Mesenchymal stem cell (in vitro differentiated cells and primary cell): ENCODE measurements at regions not wholly inside any gene's neighbourhood (a gene's known extent, or its start where the extent isn't known, plus 50 kb on each side); places are given as distances from the start of the nearest gene placed in this dataset.

ENCODE experiments used
- DNase-seq: peaks from one replicate; pipeline ENCODE4 v3.0.0-alpha.2; 2013
- H2AFZ ChIP-seq: one replicate; pipeline ENCODE4 v1.6.1; 2013; ENCODE audit warnings: low read depth, mild to moderate bottlenecking, control low read depth, inconsistent platforms, low read length, moderate library complexity
- H2AK5ac ChIP-seq: 2 replicates; pipeline ENCODE4 v1.6.1; 2013; ENCODE audit warnings: low read length, moderate library complexity, mild to moderate bottlenecking, inconsistent platforms; ENCODE audit not compliant: severe bottlenecking
- H2BK120ac ChIP-seq: one replicate; pipeline ENCODE4 v1.6.1; 2013; ENCODE audit warnings: low read depth, mild to moderate bottlenecking, inconsistent platforms, low read length, moderate library complexity
- H2BK12ac ChIP-seq, 2 experiments: one replicate each; pipeline ENCODE4 v1.6.1; 2013; ENCODE audit warnings: inconsistent platforms in 2 of 2, low read length in 2 of 2, mild to moderate bottlenecking in 2 of 2, moderate library complexity in 2 of 2, control low read depth in 1 of 2
- H2BK15ac ChIP-seq: one replicate; pipeline ENCODE4 v1.6.1; 2013; ENCODE audit warnings: mild to moderate bottlenecking, low read depth, inconsistent platforms; ENCODE audit not compliant: poor library complexity, severe bottlenecking
- H2BK5ac ChIP-seq: 2 replicates; pipeline ENCODE4 v1.6.1; 2013; ENCODE audit warnings: low read depth, mild to moderate bottlenecking, low read length, control low read depth, inconsistent platforms; ENCODE audit not compliant: poor library complexity, severe bottlenecking
- H3K14ac ChIP-seq, 2 experiments: one replicate each; pipeline ENCODE4 v1.6.1; 2013; ENCODE audit warnings: inconsistent platforms in 2 of 2, low read length in 2 of 2, control low read depth in 1 of 2, mild to moderate bottlenecking in 1 of 2, moderate library complexity in 1 of 2
- H3K18ac ChIP-seq, 2 experiments: one replicate each; pipeline ENCODE4 v1.6.1; 2013; ENCODE audit warnings: inconsistent platforms in 2 of 2, low read length in 2 of 2, control low read depth in 1 of 2, low read depth in 1 of 2, mild to moderate bottlenecking in 1 of 2
- H3K23ac ChIP-seq, 2 experiments: one replicate each; pipeline ENCODE4 v1.6.1; 2013; ENCODE audit warnings: inconsistent platforms in 2 of 2, low read length in 2 of 2, mild to moderate bottlenecking in 2 of 2, moderate library complexity in 2 of 2, control low read depth in 1 of 2
- H3K27ac ChIP-seq: 2 replicates; pipeline ENCODE4 v1.5.1; 2013; ENCODE audit warnings: mild to moderate bottlenecking, moderate library complexity, low read length, control low read depth, inconsistent platforms; ENCODE audit not compliant: poor library complexity, severe bottlenecking
- H3K27me3 ChIP-seq, 2 experiments: 2 replicates each; pipeline versions ENCODE4 v1.6.1 to v1.7.0; 2013; ENCODE audit warnings: low read length in 2 of 2, mild to moderate bottlenecking in 2 of 2, moderate library complexity in 2 of 2, control low read depth in 1 of 2, inconsistent platforms in 1 of 2; ENCODE audit not compliant: control insufficient read depth in 1 of 2, insufficient read depth in 1 of 2
- H3K36me3 ChIP-seq, 2 experiments: 2 replicates each; pipeline versions ENCODE4 v1.6.1 to v1.7.0; 2013; ENCODE audit warnings: low read length in 2 of 2, control low read depth in 1 of 2, inconsistent platforms in 1 of 2, low read depth in 1 of 2, mild to moderate bottlenecking in 1 of 2; ENCODE audit not compliant: insufficient read depth in 2 of 2, control insufficient read depth in 1 of 2
- H3K4ac ChIP-seq, 2 experiments: one replicate each; pipeline ENCODE4 v1.6.1; 2013; ENCODE audit warnings: inconsistent platforms in 2 of 2, low read length in 2 of 2, mild to moderate bottlenecking in 2 of 2, moderate library complexity in 2 of 2, control low read depth in 1 of 2, low read depth in 1 of 2
- H3K4me1 ChIP-seq: 2 replicates; pipeline ENCODE4 v1.6.1; 2013; ENCODE audit warnings: low read depth, low read length, control low read depth; ENCODE audit not compliant: control insufficient read depth, insufficient read depth
- H3K4me2 ChIP-seq: 2 replicates; pipeline ENCODE4 v1.6.1; 2013; ENCODE audit warnings: low read length, mild to moderate bottlenecking, inconsistent platforms; ENCODE audit not compliant: poor library complexity, severe bottlenecking
- H3K4me3 ChIP-seq, 2 experiments: 2 replicates each; pipeline versions ENCODE4 v1.5.1 to v1.7.0; 2013; ENCODE audit warnings: low read length in 2 of 2, mild to moderate bottlenecking in 2 of 2, control low read depth in 1 of 2, low read depth in 1 of 2; ENCODE audit not compliant: insufficient read depth in 1 of 2
- H3K79me1 ChIP-seq: replicated peaks from 2 replicates; pipeline ENCODE4 v1.6.1; 2013; ENCODE audit warnings: mild to moderate bottlenecking, control low read depth, low read length, inconsistent platforms; ENCODE audit not compliant: poor library complexity, severe bottlenecking
- H3K9ac ChIP-seq: 2 replicates; pipeline ENCODE4 v1.7.0; 2013; ENCODE audit warnings: mild to moderate bottlenecking, low read length, moderate library complexity
- H3K9me3 ChIP-seq: 2 replicates; pipeline ENCODE4 v1.7.0; 2013; ENCODE audit warnings: mild to moderate bottlenecking, low read length; ENCODE audit not compliant: control insufficient read depth
- H4K8ac ChIP-seq: one replicate; pipeline ENCODE4 v1.6.1; 2013; ENCODE audit warnings: inconsistent platforms, mild to moderate bottlenecking, low read length, moderate library complexity
- H4K91ac ChIP-seq: one replicate; pipeline ENCODE4 v1.6.1; 2013; ENCODE audit warnings: mild to moderate bottlenecking, low read length, inconsistent platforms
- WGBS: methylation state at CpG from one replicate; pipeline ENCODE4 v1.1.7; 2013; ENCODE audit warnings: mixed read lengths; 5-methylcytosine and 5-hydroxymethylcytosine counted together

DNA sequence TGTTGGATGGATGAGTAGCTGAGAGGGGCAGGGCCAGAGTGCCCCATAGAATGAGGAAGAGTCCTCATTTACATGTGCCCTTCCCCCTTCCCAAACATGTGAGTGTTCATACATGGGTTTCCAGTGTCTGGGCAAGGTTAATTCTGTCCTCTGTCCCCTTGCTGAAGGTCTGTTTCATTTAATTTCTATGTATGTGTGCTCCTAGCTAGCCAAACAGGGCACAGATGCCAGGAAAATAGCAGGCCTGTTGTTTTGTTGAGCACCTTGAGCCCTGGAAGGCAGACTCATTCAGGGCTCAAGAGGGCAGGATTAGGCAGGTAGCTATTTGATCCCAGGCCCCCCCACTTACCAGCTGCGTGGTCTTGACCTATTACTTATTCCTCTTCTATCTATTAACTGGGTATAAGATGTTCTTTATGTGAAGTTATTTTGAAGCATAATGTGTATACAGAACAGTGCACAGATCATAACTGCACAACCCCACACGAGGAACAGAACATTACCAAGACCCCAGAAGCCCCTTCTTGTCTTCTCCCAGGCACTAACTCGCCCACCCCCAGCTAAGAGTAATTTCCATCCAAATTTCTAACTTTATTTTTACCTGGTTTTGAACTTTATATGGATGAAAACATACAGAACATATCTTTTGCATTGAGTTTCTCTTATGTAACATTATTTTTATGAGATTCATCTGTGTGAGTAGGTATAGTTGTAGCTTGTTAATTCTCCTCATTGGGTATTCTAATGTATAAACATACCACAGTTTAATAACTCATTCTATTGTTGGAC is 164.3 kb downstream of the RPIA start:
- Histone ChIP-seq H3K4me1 (no peaks in the 10 kb centered on the region), H3K4ac (no peak overlapping the region), H3K36me3 (no peaks in the 10 kb centered on the region), H2BK5ac (no peak overlapping the region), H3K4me3 (no peak overlapping the region), H3K4me2 (no peak overlapping the region), H3K9me3 (no peaks in the 10 kb centered on the region), H2BK12ac (no peak overlapping the region), H4K91ac (no peak overlapping the region), H3K27ac (no peak overlapping the region), H3K9ac (no peak overlapping the region), H3K23ac (no peak overlapping the region), H4K8ac (no peak overlapping the region), H2AFZ (no peak overlapping the region), H3K27me3 (peaks cover 0 to 8% of the 10 kb centered on the region in 2 experiments), H3K79me1 (no peaks in the 10 kb centered on the region), H3K14ac (no peak overlapping the region), H3K18ac (no peak overlapping the region), H2BK120ac (no peak overlapping the region), H2BK15ac (no peak overlapping the region), H2AK5ac (no peak overlapping the region)
- DNase-seq: no peak
- 9% methylated on average over 1 of the region's 3 CpGs for WGBS

- Histone ChIP-seq H2BK15ac (no peak overlapping the region), H3K36me3 (no peaks in the 10 kb centered on the region), H2BK12ac (no peak overlapping the region), H4K91ac (no peak overlapping the region), H3K27me3 (peaks cover 0 to 10% of the 10 kb centered on the region in 2 experiments), H2AFZ (no peak overlapping the region), H3K4me1 (no peaks in the 10 kb centered on the region), H3K27ac (no peak overlapping the region), H3K9ac (no peak overlapping the region), H3K9me3 (no peaks in the 10 kb centered on the region), H4K8ac (no peak overlapping the region), H3K79me1 (no peaks in the 10 kb centered on the region), H3K14ac (no peak overlapping the region), H2BK120ac (no peak overlapping the region), H3K18ac (no peak overlapping the region), H3K4me3 (no peak overlapping the region), H2AK5ac (no peak overlapping the region), H3K4me2 (no peak overlapping the region), H3K4ac (no peak overlapping the region), H3K23ac (no peak overlapping the region), H2BK5ac (no peak overlapping the region)
- no peak for DNase-seq
- WGBS: 88% methylated on average over 1 of the region's 3 CpGs
Measured at GRCh38 chr2:88856409-88857135, 165.1 kb downstream of the RPIA start.

GRCh38 chr2:88857274-88857741 is 165.8 kb downstream of the RPIA start:
- Histone ChIP-seq H3K9ac (no peak overlapping the region), H3K27ac (no peak overlapping the region), H2BK5ac (no peak overlapping the region), H2AFZ (no peak overlapping the region), H3K18ac (no peak overlapping the region), H2BK12ac (no peak overlapping the region), H2AK5ac (no peak overlapping the region), H3K27me3 (peaks cover 0 to 13% of the 10 kb centered on the region in 2 experiments), H3K9me3 (no peaks in the 10 kb centered on the region), H3K23ac (no peak overlapping the region), H3K4me3 (no peak overlapping the region), H4K91ac (no peak overlapping the region), H2BK15ac (no peak overlapping the region), H2BK120ac (no peak overlapping the region), H3K4ac (no peak overlapping the region), H3K4me1 (no peaks in the 10 kb centered on the region), H4K8ac (no peak overlapping the region), H3K4me2 (no peak overlapping the region), H3K14ac (no peak overlapping the region), H3K36me3 (no peaks in the 10 kb centered on the region), H3K79me1 (no peaks in the 10 kb centered on the region)
- DNase-seq: no peak
- WGBS: 88% methylated on average over 8 of the region's 9 CpGs

DNA sequence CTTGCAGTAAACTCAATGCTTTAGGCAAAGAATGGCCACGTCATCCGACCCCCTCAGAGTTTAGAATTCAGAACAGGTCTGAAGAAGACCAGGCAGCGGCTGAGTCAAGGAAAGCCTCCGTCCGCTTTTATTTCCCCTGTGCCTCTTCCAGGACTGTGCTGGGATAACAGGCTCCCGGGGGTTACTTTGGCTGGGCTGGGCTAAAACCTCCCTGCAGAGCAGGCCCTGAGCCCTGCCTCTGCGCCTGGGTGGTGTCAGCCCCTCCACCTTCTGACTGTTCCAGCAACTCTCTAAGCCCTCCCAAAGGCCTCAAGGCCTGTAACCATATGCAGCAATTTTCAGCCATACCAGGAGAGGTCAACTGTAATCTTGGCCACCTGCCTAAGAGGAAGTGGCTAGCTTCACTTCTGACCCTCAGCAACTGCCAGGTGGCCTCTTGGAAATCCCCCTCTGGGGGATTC is 166.5 kb downstream of the RPIA start:
- Histone ChIP-seq H2BK5ac (no peak overlapping the region), H2BK120ac (no peak overlapping the region)
- 78% methylated on average over 7 of the region's 7 CpGs for WGBS

More for the DNA sequence above, 166.5 kb downstream of the RPIA start:
- Histone ChIP-seq H2BK12ac (no peak overlapping the region), H2AFZ (no peak overlapping the region), H3K9ac (no peak overlapping the region), H3K4me1 (no peaks in the 10 kb centered on the region), H3K4ac (no peak overlapping the region), H3K27me3 (peaks cover 0 to 13% of the 10 kb centered on the region in 2 experiments), H2AK5ac (no peak overlapping the region), H3K18ac (no peak overlapping the region), H3K14ac (no peak overlapping the region), H3K9me3 (no peaks in the 10 kb centered on the region), H3K79me1 (no peaks in the 10 kb centered on the region), H3K4me2 (no peak overlapping the region), H3K23ac (no peak overlapping the region), H4K8ac (no peak overlapping the region), H3K36me3 (no peaks in the 10 kb centered on the region), H3K27ac (no peak overlapping the region), H4K91ac (no peak overlapping the region), H3K4me3 (no peak overlapping the region), H2BK15ac (no peak overlapping the region)
- no peak for DNase-seq
